Suprapubic skin (tissue), 3 donors: ENCODE measurements at regions not wholly inside any gene's neighbourhood (a gene's known extent, or its start where the extent isn't known, plus 50 kb on each side); places are given as distances from the start of the nearest gene placed in this dataset.

Experiments used
- CTCF ChIP-seq, 2 donors: fragments of 200-600 bp in 1 of 2; fragments of 450-650 bp in 1 of 2; sonication (generic) in 1 of 2; IDR thresholded peaks; one replicate each; pipeline ENCODE4 v1.5.1; 2016 to 2019; ENCODE audit warnings: antibody characterized with exemption in 2 of 2, mild to moderate bottlenecking in 1 of 2, moderate library complexity in 1 of 2
- POLR2A ChIP-seq, 2 donors: fragments of 450-650 bp; IDR thresholded peaks; one replicate each; pipeline ENCODE4 v1.6.1; 2017; ENCODE audit warnings: antibody characterized with exemption in 2 of 2, mild to moderate bottlenecking in 2 of 2, moderate library complexity in 2 of 2

- TF ChIP-seq CTCF (IDR thresholded peaks at IDR 0.05) = no peak
- no peak for TF ChIP-seq POLR2A (IDR thresholded peaks at IDR 0.05)
Measured at GRCh38 chr7:109895536-109895935, 1195.4 kb upstream of the LRRN3 start.
